Calu3 (cell line): ENCODE measurements at regions not wholly inside any gene's neighbourhood (a gene's known extent, or its start where the extent isn't known, plus 50 kb on each side); places are given as distances from the start of the nearest gene placed in this dataset.

Experiments
- BruUV-seq: library from RNA; stranded (reverse); fragments of 400-500 nt; replicated peaks from 2 replicates; lab custom pipeline; 2021; lab: Mats Ljungman, UMichigan
- CTCF ChIA-PET: fragments of 300-600 bp; sonication (Branson Sonifier 250); formaldehyde crosslinking; loops from one replicate; lab custom pipeline; 2022; ENCODE audit warnings: antibody characterized with exemption; lab: Charles Lee
- DNase-seq: peaks from one replicate; pipeline ENCODE4 v3.0.0; 2022
- H3K27ac Mint-ChIP-seq: one replicate; pipeline ENCODE4 v1.8.0; 2022; ENCODE audit warnings: mixed read lengths; ENCODE audit not compliant: unreplicated experiment
- H3K27me3 Mint-ChIP-seq: one replicate; pipeline ENCODE4 v1.8.0; 2022; ENCODE audit warnings: mixed read lengths; ENCODE audit not compliant: unreplicated experiment
- H3K36me3 Mint-ChIP-seq: one replicate; pipeline ENCODE4 v1.8.0; 2022; ENCODE audit warnings: mild to moderate bottlenecking, moderate library complexity, mixed read lengths; ENCODE audit not compliant: insufficient read depth, unreplicated experiment
- H3K4me1 Mint-ChIP-seq: one replicate; pipeline ENCODE4 v1.8.0; 2022; ENCODE audit warnings: mild to moderate bottlenecking, low read depth, mixed read lengths; ENCODE audit not compliant: unreplicated experiment
- H3K4me3 Mint-ChIP-seq: one replicate; pipeline ENCODE4 v1.8.0; 2022; ENCODE audit warnings: mild to moderate bottlenecking, low read depth, moderate library complexity, mixed read lengths; ENCODE audit not compliant: unreplicated experiment
- H3K9me3 Mint-ChIP-seq: one replicate; pipeline ENCODE4 v1.8.0; 2022; ENCODE audit warnings: low read depth, mixed read lengths; ENCODE audit not compliant: unreplicated experiment
- CTCF ChIP-seq: fragments of 200-600 bp; IDR thresholded peaks from one replicate; pipeline ENCODE4 v1.8.0; 2022; ENCODE audit warnings: antibody characterized with exemption; ENCODE audit not compliant: unreplicated experiment
- intact Hi-C: fragments of 100-400 bp; cut with micrococcal nuclease; formaldehyde crosslinking; loops from one replicate; pipeline ENCODE4 v1.10.0; 2022; ENCODE audit not compliant: unreplicated experiment

GRCh38 chr13:55062662-55063061, 2034.0 kb downstream of the OLFM4 start:
- Mint-ChIP-seq H3K27me3 (no peaks in the 10 kb centered on the region), H3K4me3 (no peak overlapping the region), H3K4me1 (no peaks in the 10 kb centered on the region), H3K27ac (no peak overlapping the region), H3K9me3 (peaks cover 8% of the 10 kb centered on the region), H3K36me3 (no peaks in the 10 kb centered on the region)
- BruUV-seq: no TSS peak
- TF ChIP-seq CTCF: no peak
- DNase-seq: no peak
- intact Hi-C loops: no loop called here
- CTCF ChIA-PET: no interaction called here

GRCh38 chr13:55067946-55068345, 2039.3 kb downstream of the OLFM4 start:
- TF ChIP-seq CTCF: no peak

GRCh38 chr13:55069746-55070145, 2041.1 kb downstream of the OLFM4 start:
- TF ChIP-seq CTCF: no peak
- BruUV-seq: no TSS peak
- Mint-ChIP-seq H3K4me3 (no peak overlapping the region), H3K36me3 (no peaks in the 10 kb centered on the region), H3K9me3 (peaks cover 3% of the 10 kb centered on the region), H3K27ac (no peak overlapping the region), H3K27me3 (no peaks in the 10 kb centered on the region), H3K4me1 (no peaks in the 10 kb centered on the region)
- CTCF ChIA-PET: no interaction called here
- DNase-seq: no peak
- intact Hi-C loops: no loop called here

More at GRCh38 chr13:55067946-55068345, 2039.3 kb downstream of the OLFM4 start:
- H3K4me1 Mint-ChIP-seq: no peaks in the 10 kb centered on the region
- H3K4me3 Mint-ChIP-seq: no peak overlapping the region
- DNase-seq: no peak
- H3K27ac Mint-ChIP-seq: no peak overlapping the region
- no TSS peak for BruUV-seq
- CTCF ChIA-PET: no interaction called here
- peaks cover 3% of the 10 kb centered on the region for H3K9me3 Mint-ChIP-seq
- intact Hi-C loops: no loop called here
- no peaks in the 10 kb centered on the region for H3K36me3 Mint-ChIP-seq
- no peaks in the 10 kb centered on the region for H3K27me3 Mint-ChIP-seq

GRCh38 chr13:55073000-55073399, 2044.4 kb downstream of the OLFM4 start:
- no peaks in the 10 kb centered on the region for H3K36me3 Mint-ChIP-seq
- H3K27me3 Mint-ChIP-seq: no peaks in the 10 kb centered on the region
- no peak for DNase-seq
- CTCF ChIA-PET: no interaction called here
- BruUV-seq: no TSS peak
- H3K4me1 Mint-ChIP-seq: no peaks in the 10 kb centered on the region
- no peak overlapping the region for H3K4me3 Mint-ChIP-seq
- no peaks in the 10 kb centered on the region for H3K9me3 Mint-ChIP-seq
- intact Hi-C loops: no loop called here
- TF ChIP-seq CTCF: no peak
- H3K27ac Mint-ChIP-seq: no peak overlapping the region
